ENCODE measurements at regions not wholly inside any gene's neighbourhood (a gene's known extent, or its start where the extent isn't known, plus 50 kb on each side); places are given as distances from the start of the nearest gene placed in this dataset.

GRCh38 chr6:168154263-168154917 lies 75.4 kb upstream of the FRMD1 start:
- DNase-seq = no peak

GRCh38 chr6:168153553-168153952 lies 74.5 kb upstream of the FRMD1 start:
- DNase-seq = no peak

- no peak for DNase-seq
These were observed 74.0 kb upstream of the FRMD1 start for GRCh38 chr6:168152980-168153379.

- DNase-seq = no peak
These were observed 73.4 kb upstream of the FRMD1 start for GRCh38 chr6:168152306-168152963.

- no peak for DNase-seq
These were observed 71.7 kb upstream of the FRMD1 start for GRCh38 chr6:168150551-168151320.

GRCh38 chr6:168149015-168149414 lies 70.0 kb upstream of the FRMD1 start:
- DNase-seq = no peak

GRCh38 chr6:168148231-168148849 lies 69.3 kb upstream of the FRMD1 start:
- DNase-seq = no peak

GRCh38 chr6:168147205-168147738 lies 68.3 kb upstream of the FRMD1 start:
- no peak for DNase-seq

- no peak for DNase-seq
These were observed 67.0 kb upstream of the FRMD1 start for GRCh38 chr6:168145747-168146596.

- no peak for DNase-seq
These were observed 60.1 kb upstream of the FRMD1 start for GRCh38 chr6:168139121-168139520.

- DNase-seq = no peak
These were observed 59.4 kb upstream of the FRMD1 start for GRCh38 chr6:168138436-168138835.

GRCh38 chr6:168137024-168137423 lies 58.0 kb upstream of the FRMD1 start:
- no peak for DNase-seq

- no peak for DNase-seq
These were observed 57.6 kb upstream of the FRMD1 start for GRCh38 chr6:168136622-168137021.

- DNase-seq = no peak
These were observed 57.0 kb upstream of the FRMD1 start for GRCh38 chr6:168136001-168136400.

GRCh38 chr6:168134560-168135201 lies 55.7 kb upstream of the FRMD1 start:
- DNase-seq = no peak

- DNase-seq = no peak
These were observed 54.9 kb upstream of the FRMD1 start for GRCh38 chr6:168133687-168134559.

- DNase-seq = no peak
These were observed 54.2 kb upstream of the FRMD1 start for GRCh38 chr6:168133168-168133561.

GRCh38 chr6:168132531-168133167 lies 53.6 kb upstream of the FRMD1 start:
- peak; percentile 2 for DNase-seq

- no peak for DNase-seq
These were observed 52.7 kb upstream of the FRMD1 start for GRCh38 chr6:168131464-168132415.
